BLaER1 treated with 17β-estradiol and CSF1 and Interleukin-3, amounts not matched to agents 10 nM and 100 nM (cell line): ENCODE measurements at regions not wholly inside any gene's neighbourhood (a gene's known extent, or its start where the extent isn't known, plus 50 kb on each side); places are given as distances from the start of the nearest gene placed in this dataset.
"Not testable (repeated sequence)": the region's sequence is repeated elsewhere in the genome, so short reads cannot be mapped to it uniquely, and the experiment has no call there.

Source experiments
- H3K27ac ChIP-seq, 11 experiments: shearing (Covaris generic); formaldehyde crosslinking; 2 replicates each; pipeline ENCODE4 v1.8.1; 2022
- H3K27me3 ChIP-seq, 11 experiments: shearing (Covaris generic); formaldehyde crosslinking; 2 replicates each; pipeline ENCODE4 v1.8.1; 2022
- H3K36me3 ChIP-seq, 11 experiments: shearing (Covaris generic); formaldehyde crosslinking; 2 replicates each; pipeline ENCODE4 v1.8.1; 2022
- H3K4me1 ChIP-seq, 10 experiments: shearing (Covaris generic); formaldehyde crosslinking; 2 replicates each; pipeline ENCODE4 v1.8.1; 2022
- H3K4me2 ChIP-seq, 11 experiments: shearing (Covaris generic); formaldehyde crosslinking; 2 replicates each; pipeline ENCODE4 v1.8.1; 2022
- H3K4me3 ChIP-seq, 10 experiments: shearing (Covaris generic); formaldehyde crosslinking; 2 replicates each; pipeline ENCODE4 v1.8.1; 2022
- H3K9ac ChIP-seq, 11 experiments: shearing (Covaris generic); formaldehyde crosslinking; 2 replicates each; pipeline ENCODE4 v1.8.1; 2022
- H3K9me3 ChIP-seq, 11 experiments: shearing (Covaris generic); formaldehyde crosslinking; replicated peaks in 1 of 11; 2 replicates each; pipeline ENCODE4 v1.8.1; 2022
- H4K20me1 ChIP-seq, 11 experiments: shearing (Covaris generic); formaldehyde crosslinking; 2 replicates each; pipeline ENCODE4 v1.8.1; 2022
- Cebpa-rat ChIP-seq, 11 experiments: shearing (Covaris generic); IDR thresholded peaks; 2 replicates each; pipeline ENCODE4 v1.8.1; 2022

- H4K20me1 ChIP-seq: no peaks in the 10 kb centered on the region
- H3K36me3 ChIP-seq: no peaks in the 10 kb centered on the region
- no peaks in the 10 kb centered on the region for H3K27me3 ChIP-seq
- no peak overlapping the region for H3K4me2 ChIP-seq
- H3K9me3 ChIP-seq: no peaks in the 10 kb centered on the region
- no peaks in the 10 kb centered on the region for H3K4me1 ChIP-seq
- H3K4me3 ChIP-seq: no peak overlapping the region
- H3K9ac ChIP-seq: no peak overlapping the region
- no peak overlapping the region for H3K27ac ChIP-seq
- no peak for TF ChIP-seq Cebpa-rat (IDR thresholded peaks at IDR 0.05)
Observed at GRCh38 chr12:78556651-78557050, 307.9 kb upstream of the SYT1 start.

GRCh38 chr12:78559416-78559815, 305.2 kb upstream of the SYT1 start:
- no peak overlapping the region for H3K27ac ChIP-seq
- H3K9me3 ChIP-seq: no peaks in the 10 kb centered on the region

GRCh38 chr12:78559886-78560285, 304.7 kb upstream of the SYT1 start:
- no peaks in the 10 kb centered on the region for H3K9me3 ChIP-seq
- no peaks in the 10 kb centered on the region for H3K36me3 ChIP-seq
- H3K27ac ChIP-seq: no peak overlapping the region
- no peak for TF ChIP-seq Cebpa-rat (IDR thresholded peaks at IDR 0.05)
- H3K4me1 ChIP-seq: no peaks in the 10 kb centered on the region
- H3K27me3 ChIP-seq: no peaks in the 10 kb centered on the region
- no peak overlapping the region for H3K4me2 ChIP-seq
- H3K9ac ChIP-seq: no peak overlapping the region
- no peaks in the 10 kb centered on the region for H4K20me1 ChIP-seq
- H3K4me3 ChIP-seq: no peak overlapping the region

More at GRCh38 chr12:78559416-78559815, 305.2 kb upstream of the SYT1 start:
- no peaks in the 10 kb centered on the region for H3K36me3 ChIP-seq
- no peaks in the 10 kb centered on the region for H4K20me1 ChIP-seq
- no peak for TF ChIP-seq Cebpa-rat (IDR thresholded peaks at IDR 0.05)
- no peak overlapping the region for H3K4me2 ChIP-seq
- no peak overlapping the region for H3K9ac ChIP-seq
- no peaks in the 10 kb centered on the region for H3K4me1 ChIP-seq
- no peaks in the 10 kb centered on the region for H3K27me3 ChIP-seq
- H3K4me3 ChIP-seq: no peak overlapping the region

DNA sequence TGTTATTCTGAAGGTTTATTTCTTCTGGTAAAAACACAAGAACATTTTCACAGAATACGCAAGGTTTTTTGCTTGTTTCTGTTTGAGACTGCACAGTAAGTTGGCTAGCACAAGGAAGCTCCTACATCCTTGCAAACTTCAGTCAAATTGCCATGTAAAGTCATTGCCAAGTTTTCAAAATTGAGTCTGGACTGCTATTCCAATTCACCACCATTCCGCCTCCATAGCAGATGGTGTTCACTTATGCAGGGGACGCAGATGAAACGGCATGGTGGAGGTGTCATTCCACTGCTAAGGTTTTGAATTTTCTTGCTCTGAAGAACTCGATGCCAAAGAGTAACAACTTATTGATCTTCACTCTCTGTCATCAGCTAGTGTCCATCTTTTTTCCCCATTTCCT, 303.9 kb upstream of the SYT1 start:
- Histone ChIP-seq H3K4me1 (no peaks in the 10 kb centered on the region), H3K9ac (no peak overlapping the region), H3K27ac (no peak overlapping the region), H3K9me3 (no peaks in the 10 kb centered on the region), H3K4me3 (no peak overlapping the region), H3K27me3 (no peaks in the 10 kb centered on the region), H3K36me3 (no peaks in the 10 kb centered on the region), H4K20me1 (no peaks in the 10 kb centered on the region), H3K4me2 (no peak overlapping the region)
- TF ChIP-seq Cebpa-rat (IDR thresholded peaks at IDR 0.05): no peak

- Histone ChIP-seq H3K36me3 (no peaks in the 10 kb centered on the region), H4K20me1 (no peaks in the 10 kb centered on the region), H3K4me1 (no peaks in the 10 kb centered on the region), H3K4me2 (no peak overlapping the region), H3K27me3 (no peaks in the 10 kb centered on the region), H3K9ac (no peak overlapping the region), H3K9me3 (no peaks in the 10 kb centered on the region), H3K4me3 (no peak overlapping the region), H3K27ac (no peak overlapping the region)
- no peak for TF ChIP-seq Cebpa-rat (IDR thresholded peaks at IDR 0.05)
Observed at GRCh38 chr12:78562368-78563205, 302.0 kb upstream of the SYT1 start.

GRCh38 chr12:78563826-78564225, 300.7 kb upstream of the SYT1 start:
- no peak overlapping the region for H3K9ac ChIP-seq
- H4K20me1 ChIP-seq: no peaks in the 10 kb centered on the region
- H3K27me3 ChIP-seq: no peaks in the 10 kb centered on the region
- no peak overlapping the region for H3K4me2 ChIP-seq
- H3K4me1 ChIP-seq: no peaks in the 10 kb centered on the region
- no peaks in the 10 kb centered on the region for H3K36me3 ChIP-seq
- H3K27ac ChIP-seq: no peak overlapping the region
- no peak for TF ChIP-seq Cebpa-rat (IDR thresholded peaks at IDR 0.05)
- H3K4me3 ChIP-seq: no peak overlapping the region
- H3K9me3 ChIP-seq: no peaks in the 10 kb centered on the region

GRCh38 chr12:78566456-78566855, 298.1 kb upstream of the SYT1 start:
- H3K27ac ChIP-seq: no peak overlapping the region
- no peaks in the 10 kb centered on the region for H4K20me1 ChIP-seq
- no peak for TF ChIP-seq Cebpa-rat (IDR thresholded peaks at IDR 0.05)
- no peaks in the 10 kb centered on the region for H3K4me1 ChIP-seq
- no peaks in the 10 kb centered on the region for H3K9me3 ChIP-seq
- no peak overlapping the region for H3K4me2 ChIP-seq
- H3K36me3 ChIP-seq: no peaks in the 10 kb centered on the region
- H3K4me3 ChIP-seq: no peak overlapping the region
- no peaks in the 10 kb centered on the region for H3K27me3 ChIP-seq
- no peak overlapping the region for H3K9ac ChIP-seq

GRCh38 chr12:78568321-78569020, 296.1 kb upstream of the SYT1 start:
- Histone ChIP-seq H3K4me2 (no peak overlapping the region), H3K4me3 (no peak overlapping the region), H3K9me3 (no peaks in the 10 kb centered on the region), H3K27me3 (no peaks in the 10 kb centered on the region), H3K9ac (no peak overlapping the region), H3K4me1 (no peaks in the 10 kb centered on the region), H3K27ac (no peak overlapping the region), H3K36me3 (no peaks in the 10 kb centered on the region), H4K20me1 (no peaks in the 10 kb centered on the region)
- TF ChIP-seq Cebpa-rat (IDR thresholded peaks at IDR 0.05): no peak

- Histone ChIP-seq H3K4me3 (no peak overlapping the region), H3K4me2 (no peak overlapping the region), H3K27me3 (no peaks in the 10 kb centered on the region), H3K36me3 (no peaks in the 10 kb centered on the region), H3K9me3 (peaks cover 0 to 10% (median 0%) of the 10 kb centered on the region in 11 experiments; a peak in 2 of 22 replicates), H3K9ac (no peak overlapping the region), H4K20me1 (no peaks in the 10 kb centered on the region), H3K27ac (no peak overlapping the region), H3K4me1 (no peaks in the 10 kb centered on the region)
- TF ChIP-seq Cebpa-rat (IDR thresholded peaks at IDR 0.05): no peak
Observed at GRCh38 chr12:78571953-78572352, 292.6 kb upstream of the SYT1 start.

GRCh38 chr12:78575208-78575607, 289.4 kb upstream of the SYT1 start:
- not testable (repeated sequence) for H3K9ac ChIP-seq, H3K9me3 ChIP-seq, H4K20me1 ChIP-seq, H3K4me3 ChIP-seq, H3K4me2 ChIP-seq, H3K27me3 ChIP-seq, H3K27ac ChIP-seq, H3K36me3 ChIP-seq, H3K4me1 ChIP-seq
